ENCODE measurements at regions not wholly inside any gene's neighbourhood (a gene's known extent, or its start where the extent isn't known, plus 50 kb on each side); places are given as distances from the start of the nearest gene placed in this dataset.

DNA sequence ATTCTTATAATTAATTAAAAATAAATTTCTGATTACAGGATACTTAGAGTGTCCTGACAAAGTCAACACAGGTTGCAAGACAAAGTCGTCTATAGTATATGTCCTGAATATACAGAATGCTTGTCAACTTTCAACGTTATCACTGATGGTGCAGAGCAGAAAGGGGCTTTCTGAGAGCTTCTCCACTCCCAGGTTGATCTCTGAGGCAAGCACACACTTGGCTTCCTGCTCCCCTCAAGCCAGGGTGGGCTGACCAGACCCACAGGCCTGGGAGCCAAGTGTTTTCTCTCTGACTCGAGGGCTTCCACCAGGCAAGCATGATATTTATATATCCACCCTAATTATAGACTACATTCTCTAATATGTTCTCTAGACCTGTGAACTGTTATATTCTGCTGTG, 448.9 kb downstream of the SH2D4B start:
- no peak for DNase-seq
- no peak overlapping the region for H3K27ac ChIP-seq (ENCODE audit: insufficient read depth, low read length, poor library complexity, severe bottlenecking)
- no peaks in the 10 kb centered on the region for H3K9me3 ChIP-seq (ENCODE audit: control insufficient read depth, low read length)
- H3K36me3 ChIP-seq (ENCODE audit: control insufficient read depth, insufficient read depth, low read length): no peaks in the 10 kb centered on the region
- H3K4me1 ChIP-seq (ENCODE audit: control insufficient read depth, insufficient read depth, low read length, poor library complexity, severe bottlenecking): no peaks in the 10 kb centered on the region
- no peak overlapping the region for H3K4me3 ChIP-seq (ENCODE audit: insufficient read depth, low read depth, low read length, poor library complexity, severe bottlenecking)
- no peaks in the 10 kb centered on the region for H3K27me3 ChIP-seq (replicated peaks; ENCODE audit: control insufficient read depth, insufficient read depth, low read length, poor library complexity, severe bottlenecking)

DNA sequence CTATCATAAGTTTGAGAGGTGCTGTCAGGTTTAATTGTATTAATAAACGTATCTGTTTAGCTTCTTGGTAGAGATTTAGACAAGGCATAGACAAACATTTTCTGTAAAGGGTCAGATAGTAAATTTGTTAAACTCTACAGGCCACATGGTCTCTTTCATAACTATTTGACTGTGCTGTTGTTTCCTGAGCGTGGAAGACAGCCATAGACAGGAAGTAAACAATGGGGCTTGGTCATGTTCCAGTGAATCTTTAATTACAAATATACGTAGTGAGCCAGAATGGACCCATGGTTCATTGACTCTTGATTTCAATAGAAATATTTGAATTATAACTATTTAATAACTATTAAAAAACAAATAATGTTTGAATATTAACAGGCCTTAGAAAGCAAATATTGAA, 451.1 kb downstream of the SH2D4B start:
- no peaks in the 10 kb centered on the region for H3K9me3 ChIP-seq (ENCODE audit: control insufficient read depth, low read length)
- no peaks in the 10 kb centered on the region for H3K27me3 ChIP-seq (replicated peaks; ENCODE audit: control insufficient read depth, insufficient read depth, low read length, poor library complexity, severe bottlenecking)
- no peak for DNase-seq
- no peak overlapping the region for H3K27ac ChIP-seq (ENCODE audit: insufficient read depth, low read length, poor library complexity, severe bottlenecking)
- H3K4me3 ChIP-seq (ENCODE audit: insufficient read depth, low read depth, low read length, poor library complexity, severe bottlenecking): no peak overlapping the region
- H3K4me1 ChIP-seq (ENCODE audit: control insufficient read depth, insufficient read depth, low read length, poor library complexity, severe bottlenecking): no peaks in the 10 kb centered on the region
- H3K36me3 ChIP-seq (ENCODE audit: control insufficient read depth, insufficient read depth, low read length): no peaks in the 10 kb centered on the region

DNA sequence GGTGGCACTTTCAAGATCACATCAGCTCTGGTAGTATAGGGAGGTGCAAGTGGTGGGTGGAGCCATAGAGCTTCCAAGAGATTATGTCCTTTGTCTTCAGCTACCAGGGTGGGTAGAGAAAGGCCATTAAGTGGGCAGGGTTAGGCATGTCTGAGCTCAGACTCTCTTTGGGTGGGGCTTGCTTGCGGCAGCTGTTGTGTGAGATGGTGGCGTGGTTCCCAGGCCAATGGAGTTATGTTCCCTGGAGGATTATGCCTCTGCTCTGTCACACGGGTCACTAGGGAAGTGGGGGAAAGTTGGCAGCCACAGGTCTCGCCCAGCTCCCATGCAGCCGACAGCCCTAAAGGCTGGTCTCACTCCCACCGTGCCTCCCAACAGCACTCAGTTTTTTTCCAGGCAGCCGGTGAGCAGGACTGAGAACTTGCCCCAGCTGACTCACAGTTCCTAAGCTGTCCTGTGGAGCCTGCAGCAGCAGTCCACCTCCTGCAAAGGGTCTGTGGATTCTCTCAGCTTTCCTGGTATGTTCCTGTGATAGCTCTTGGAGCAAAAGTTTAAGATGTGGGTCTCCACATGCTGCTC, 459.0 kb downstream of the SH2D4B start:
- Histone ChIP-seq H3K9me3 (ENCODE audit: control insufficient read depth, low read length) (no peaks in the 10 kb centered on the region), H3K27ac (ENCODE audit: insufficient read depth, low read length, poor library complexity, severe bottlenecking) (no peak overlapping the region), H3K36me3 (ENCODE audit: control insufficient read depth, insufficient read depth, low read length) (no peaks in the 10 kb centered on the region), H3K27me3 (replicated peaks; ENCODE audit: control insufficient read depth, insufficient read depth, low read length, poor library complexity, severe bottlenecking) (no peaks in the 10 kb centered on the region), H3K4me3 (ENCODE audit: insufficient read depth, low read depth, low read length, poor library complexity, severe bottlenecking) (no peak overlapping the region), H3K4me1 (ENCODE audit: control insufficient read depth, insufficient read depth, low read length, poor library complexity, severe bottlenecking) (no peaks in the 10 kb centered on the region)
- DNase-seq: no peak

DNA sequence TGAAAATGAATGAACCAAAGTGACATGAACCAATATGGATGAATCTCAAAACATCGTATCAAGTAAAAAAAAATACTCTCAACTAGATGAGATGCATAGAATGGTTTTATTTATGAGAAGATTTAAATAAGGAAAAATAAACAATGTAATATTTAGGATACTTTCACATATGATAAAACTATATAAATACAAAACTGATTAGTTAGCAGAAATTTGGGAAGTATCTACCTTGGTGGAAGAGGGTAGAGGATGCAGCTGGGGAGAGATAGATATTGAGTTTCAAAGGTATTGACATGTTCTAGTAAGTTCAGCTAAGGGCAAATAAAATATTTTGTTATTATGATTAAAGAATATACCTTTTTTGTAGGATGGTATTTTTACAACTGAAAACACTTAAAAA, 463.1 kb downstream of the SH2D4B start:
- Histone ChIP-seq H3K4me3 (ENCODE audit: insufficient read depth, low read depth, low read length, poor library complexity, severe bottlenecking) (no peak overlapping the region), H3K27me3 (replicated peaks; ENCODE audit: control insufficient read depth, insufficient read depth, low read length, poor library complexity, severe bottlenecking) (no peaks in the 10 kb centered on the region), H3K27ac (ENCODE audit: insufficient read depth, low read length, poor library complexity, severe bottlenecking) (no peak overlapping the region), H3K36me3 (ENCODE audit: control insufficient read depth, insufficient read depth, low read length) (no peaks in the 10 kb centered on the region), H3K9me3 (ENCODE audit: control insufficient read depth, low read length) (no peaks in the 10 kb centered on the region), H3K4me1 (ENCODE audit: control insufficient read depth, insufficient read depth, low read length, poor library complexity, severe bottlenecking) (no peaks in the 10 kb centered on the region)
- DNase-seq: no peak

DNA sequence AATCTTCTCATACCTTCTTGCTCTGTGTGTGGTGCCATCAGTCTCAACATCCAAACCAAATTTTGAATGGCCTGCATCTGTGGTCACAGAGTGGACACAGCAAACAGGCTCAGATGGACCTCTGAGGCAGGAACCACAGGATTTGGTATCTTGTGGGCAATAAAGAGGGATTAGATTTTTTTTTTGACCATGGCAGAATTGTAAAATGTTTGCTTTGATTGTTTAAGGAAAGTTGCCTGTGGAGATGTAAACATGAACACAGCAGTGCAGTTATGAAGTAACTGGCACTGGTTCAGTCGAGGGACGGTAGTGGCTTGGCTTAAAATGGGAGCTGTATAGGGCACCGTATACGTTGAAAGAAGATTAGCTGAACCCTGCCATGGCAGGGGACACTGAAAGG, 464.7 kb downstream of the SH2D4B start:
- Histone ChIP-seq H3K36me3 (ENCODE audit: control insufficient read depth, insufficient read depth, low read length) (no peaks in the 10 kb centered on the region), H3K4me1 (ENCODE audit: control insufficient read depth, insufficient read depth, low read length, poor library complexity, severe bottlenecking) (no peaks in the 10 kb centered on the region)

DNA sequence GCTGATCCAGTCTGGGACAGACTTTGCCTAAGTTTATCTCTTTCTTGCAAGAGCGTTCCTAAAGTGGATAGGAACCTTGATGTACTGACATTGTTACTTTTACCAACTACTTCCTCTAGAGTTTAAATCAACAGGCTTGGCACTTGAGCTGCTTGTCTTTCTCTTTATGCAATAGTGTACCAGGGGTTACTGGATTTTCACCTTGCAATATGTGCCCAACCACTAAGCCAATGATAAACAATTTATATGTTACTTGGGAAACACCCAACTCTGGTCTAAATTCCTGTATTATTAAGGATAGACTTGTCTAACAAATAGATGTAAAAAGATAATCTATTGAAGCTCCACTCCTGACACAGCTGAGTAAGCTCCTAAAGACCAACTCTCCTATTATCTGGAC, 470.2 kb downstream of the SH2D4B start:
- Histone ChIP-seq H3K27ac (ENCODE audit: insufficient read depth, low read length, poor library complexity, severe bottlenecking) (no peak overlapping the region), H3K9me3 (ENCODE audit: control insufficient read depth, low read length) (no peaks in the 10 kb centered on the region), H3K4me3 (ENCODE audit: insufficient read depth, low read depth, low read length, poor library complexity, severe bottlenecking) (no peak overlapping the region), H3K27me3 (replicated peaks; ENCODE audit: control insufficient read depth, insufficient read depth, low read length, poor library complexity, severe bottlenecking) (no peaks in the 10 kb centered on the region), H3K4me1 (ENCODE audit: control insufficient read depth, insufficient read depth, low read length, poor library complexity, severe bottlenecking) (no peaks in the 10 kb centered on the region), H3K36me3 (ENCODE audit: control insufficient read depth, insufficient read depth, low read length) (no peaks in the 10 kb centered on the region)
- DNase-seq: no peak

More for the DNA sequence above, 464.7 kb downstream of the SH2D4B start:
- Histone ChIP-seq H3K27me3 (replicated peaks; ENCODE audit: control insufficient read depth, insufficient read depth, low read length, poor library complexity, severe bottlenecking) (no peaks in the 10 kb centered on the region), H3K27ac (ENCODE audit: insufficient read depth, low read length, poor library complexity, severe bottlenecking) (no peak overlapping the region), H3K4me3 (ENCODE audit: insufficient read depth, low read depth, low read length, poor library complexity, severe bottlenecking) (no peak overlapping the region), H3K9me3 (ENCODE audit: control insufficient read depth, low read length) (no peaks in the 10 kb centered on the region)
- no peak for DNase-seq

DNA sequence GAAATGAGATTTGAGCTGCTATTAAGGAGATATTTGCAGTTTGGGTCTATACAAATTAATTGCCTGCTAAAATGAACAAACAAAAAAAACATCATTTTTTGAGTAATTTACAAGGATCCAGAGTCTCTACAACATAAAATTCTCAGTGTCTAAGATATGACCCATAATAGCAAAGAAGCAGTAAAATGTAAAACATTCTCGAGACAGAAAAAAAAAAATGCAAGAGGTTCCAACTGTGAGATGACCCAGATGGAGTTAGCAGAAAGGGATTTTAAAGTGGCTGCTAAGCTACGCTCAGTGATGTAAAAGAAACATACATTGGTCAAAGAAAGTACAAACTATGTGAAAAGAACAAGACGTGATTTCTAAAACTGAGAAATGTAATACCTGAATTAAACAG, 471.0 kb downstream of the SH2D4B start:
- H3K27ac ChIP-seq (ENCODE audit: insufficient read depth, low read length, poor library complexity, severe bottlenecking): no peak overlapping the region
- H3K4me3 ChIP-seq (ENCODE audit: insufficient read depth, low read depth, low read length, poor library complexity, severe bottlenecking): no peak overlapping the region
- H3K27me3 ChIP-seq (replicated peaks; ENCODE audit: control insufficient read depth, insufficient read depth, low read length, poor library complexity, severe bottlenecking): no peaks in the 10 kb centered on the region
- no peaks in the 10 kb centered on the region for H3K9me3 ChIP-seq (ENCODE audit: control insufficient read depth, low read length)
- H3K36me3 ChIP-seq (ENCODE audit: control insufficient read depth, insufficient read depth, low read length): no peaks in the 10 kb centered on the region
- H3K4me1 ChIP-seq (ENCODE audit: control insufficient read depth, insufficient read depth, low read length, poor library complexity, severe bottlenecking): no peaks in the 10 kb centered on the region
- no peak for DNase-seq

DNA sequence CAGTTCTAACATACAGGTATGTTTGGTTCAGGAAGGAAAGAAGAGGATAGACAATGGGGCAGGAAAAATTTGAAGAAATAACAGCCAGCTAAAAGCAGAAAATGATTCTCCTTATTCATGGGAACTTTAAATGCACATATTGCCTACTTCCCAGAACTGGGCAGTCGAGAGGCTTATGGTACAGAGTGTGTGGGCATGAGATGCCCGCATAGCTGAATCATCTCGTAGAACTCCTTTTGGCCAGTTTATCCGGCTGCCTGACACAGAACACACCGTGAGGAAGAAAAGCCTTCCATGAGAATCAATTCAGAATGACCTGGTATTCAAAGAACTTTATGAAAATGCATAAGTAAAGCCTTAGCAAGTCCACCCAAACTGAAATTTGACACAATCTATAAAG, 471.6 kb downstream of the SH2D4B start:
- Histone ChIP-seq H3K4me3 (ENCODE audit: insufficient read depth, low read depth, low read length, poor library complexity, severe bottlenecking) (no peak overlapping the region), H3K36me3 (ENCODE audit: control insufficient read depth, insufficient read depth, low read length) (no peaks in the 10 kb centered on the region), H3K27me3 (replicated peaks; ENCODE audit: control insufficient read depth, insufficient read depth, low read length, poor library complexity, severe bottlenecking) (no peaks in the 10 kb centered on the region), H3K9me3 (ENCODE audit: control insufficient read depth, low read length) (no peaks in the 10 kb centered on the region), H3K27ac (ENCODE audit: insufficient read depth, low read length, poor library complexity, severe bottlenecking) (no peak overlapping the region), H3K4me1 (ENCODE audit: control insufficient read depth, insufficient read depth, low read length, poor library complexity, severe bottlenecking) (no peaks in the 10 kb centered on the region)
- DNase-seq: no peak

DNA sequence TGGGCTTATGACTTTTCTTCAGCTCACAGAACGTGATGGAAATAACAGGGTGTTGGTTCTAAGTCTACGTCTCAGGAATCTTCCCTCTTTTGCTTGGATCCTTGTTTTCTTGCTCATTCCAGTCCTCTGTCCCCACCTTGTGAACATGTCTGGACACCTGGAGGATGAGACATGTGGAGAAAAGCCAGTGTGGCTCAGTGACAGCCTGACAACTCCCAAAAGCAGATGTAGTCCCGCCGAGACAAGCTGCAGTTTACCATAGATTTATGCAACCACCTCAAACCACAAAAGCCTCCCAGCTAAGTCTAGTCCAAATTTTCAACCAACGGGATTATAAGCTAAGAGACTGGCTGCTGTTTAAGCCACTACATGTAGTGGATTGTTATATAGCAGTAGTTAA, 476.1 kb downstream of the SH2D4B start:
- no peak for DNase-seq
- Histone ChIP-seq H3K27ac (ENCODE audit: insufficient read depth, low read length, poor library complexity, severe bottlenecking) (no peak overlapping the region), H3K27me3 (replicated peaks; ENCODE audit: control insufficient read depth, insufficient read depth, low read length, poor library complexity, severe bottlenecking) (no peaks in the 10 kb centered on the region), H3K4me1 (ENCODE audit: control insufficient read depth, insufficient read depth, low read length, poor library complexity, severe bottlenecking) (no peaks in the 10 kb centered on the region), H3K9me3 (ENCODE audit: control insufficient read depth, low read length) (no peaks in the 10 kb centered on the region), H3K4me3 (ENCODE audit: insufficient read depth, low read depth, low read length, poor library complexity, severe bottlenecking) (no peak overlapping the region), H3K36me3 (ENCODE audit: control insufficient read depth, insufficient read depth, low read length) (no peaks in the 10 kb centered on the region)

DNA sequence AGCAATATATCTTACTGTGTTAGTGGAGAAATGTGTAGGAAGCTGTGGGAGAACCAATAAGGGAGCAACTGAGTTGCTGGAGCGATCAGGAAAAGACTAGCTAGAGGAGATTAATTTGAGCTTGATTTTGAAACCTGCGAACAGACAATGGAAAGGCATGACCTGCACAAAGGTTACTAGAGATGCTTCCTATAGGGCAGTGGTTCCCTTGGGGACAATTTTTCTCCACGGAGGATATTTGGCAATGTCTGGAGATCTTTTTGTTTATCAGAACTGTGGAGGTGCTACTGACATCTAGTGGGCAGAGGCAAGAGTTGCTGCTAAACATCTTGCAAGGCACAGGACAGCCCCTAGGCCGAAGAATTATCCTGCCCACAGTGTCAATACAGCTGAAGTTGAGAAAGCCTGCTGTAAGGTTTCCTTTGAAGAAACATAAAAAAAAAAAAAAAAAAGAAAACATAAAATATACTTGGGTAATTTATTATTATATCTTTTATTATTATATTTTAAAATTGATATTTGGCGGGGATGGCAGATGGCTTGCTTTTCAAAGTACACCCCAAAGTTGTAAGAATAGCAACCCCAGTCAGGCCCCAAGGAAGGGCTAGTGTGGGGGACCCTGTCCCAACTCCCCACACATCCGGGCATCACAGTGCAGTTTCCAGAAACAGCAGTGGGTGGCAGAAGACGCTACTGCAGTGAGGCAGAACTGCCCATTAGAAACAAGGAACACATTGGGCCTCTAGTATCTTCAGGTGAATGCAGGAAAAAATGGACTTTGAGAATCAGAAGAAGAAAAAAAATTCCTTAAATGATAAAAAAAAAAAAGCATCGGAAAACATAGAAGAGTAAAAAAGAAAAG, 481.6 kb downstream of the SH2D4B start:
- Histone ChIP-seq H3K4me1 (ENCODE audit: control insufficient read depth, insufficient read depth, low read length, poor library complexity, severe bottlenecking) (no peaks in the 10 kb centered on the region), H3K4me3 (ENCODE audit: insufficient read depth, low read depth, low read length, poor library complexity, severe bottlenecking) (no peak overlapping the region), H3K27me3 (replicated peaks; ENCODE audit: control insufficient read depth, insufficient read depth, low read length, poor library complexity, severe bottlenecking) (no peaks in the 10 kb centered on the region), H3K36me3 (ENCODE audit: control insufficient read depth, insufficient read depth, low read length) (no peaks in the 10 kb centered on the region), H3K27ac (ENCODE audit: insufficient read depth, low read length, poor library complexity, severe bottlenecking) (no peak overlapping the region), H3K9me3 (ENCODE audit: control insufficient read depth, low read length) (no peaks in the 10 kb centered on the region)
- DNase-seq: no peak

Measured in effector memory CD4-positive, alpha-beta T cell (primary cell).